IPS-18c (cell line): ENCODE measurements at regions not wholly inside any gene's neighbourhood (a gene's known extent, or its start where the extent isn't known, plus 50 kb on each side); places are given as distances from the start of the nearest gene placed in this dataset.
"Not testable (repeated sequence)": the region's sequence is repeated elsewhere in the genome, so short reads cannot be mapped to it uniquely, and the experiment has no call there.

Source experiments
- H3K4me3 ChIP-seq: 2 replicates; pipeline ENCODE4 v1.7.0; 2013; ENCODE audit warnings: low read depth, mild to moderate bottlenecking, low read length, moderate library complexity; ENCODE audit not compliant: insufficient read depth
- H3K9me3 ChIP-seq: one replicate; pipeline ENCODE4 v1.6.1; 2013; ENCODE audit warnings: mild to moderate bottlenecking, low read length, moderate library complexity; ENCODE audit not compliant: control insufficient read depth, insufficient read depth

DNA sequence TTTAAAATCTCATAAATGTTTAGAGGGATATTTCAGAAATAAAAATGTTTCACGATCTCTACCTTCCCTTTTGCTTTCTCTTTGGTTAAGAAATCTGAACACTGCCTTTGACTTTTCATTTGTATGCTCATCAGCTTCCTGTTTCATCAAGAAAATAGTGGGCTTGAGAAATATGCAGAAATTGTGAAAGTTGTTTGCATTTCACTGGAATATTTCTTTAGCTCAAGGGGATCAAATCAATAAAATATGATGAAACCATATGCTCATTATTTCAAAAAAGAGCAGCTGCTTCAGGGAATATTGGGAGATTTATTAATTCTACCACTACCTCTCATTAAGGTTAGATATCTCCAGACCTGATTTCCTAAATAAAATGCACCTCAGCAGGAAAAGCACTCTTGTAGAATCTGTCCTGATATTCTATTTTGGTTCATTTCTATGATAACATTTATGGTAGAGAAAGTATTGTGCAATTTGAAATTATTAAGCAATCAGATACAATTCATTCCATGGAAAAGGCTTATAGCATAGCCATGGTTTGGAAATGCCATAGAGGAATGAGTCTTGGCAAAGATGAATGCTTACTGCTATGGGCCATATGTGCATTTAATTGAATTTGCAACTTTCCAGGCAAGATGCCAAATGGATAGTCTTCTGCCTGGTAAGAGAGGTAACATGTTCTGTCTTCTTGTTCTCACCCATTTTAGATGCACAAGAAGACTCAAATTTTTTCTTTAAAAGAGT is 212.6 kb upstream of the SLC16A7 start:
- H3K4me3 ChIP-seq, result no peak overlapping the region

DNA sequence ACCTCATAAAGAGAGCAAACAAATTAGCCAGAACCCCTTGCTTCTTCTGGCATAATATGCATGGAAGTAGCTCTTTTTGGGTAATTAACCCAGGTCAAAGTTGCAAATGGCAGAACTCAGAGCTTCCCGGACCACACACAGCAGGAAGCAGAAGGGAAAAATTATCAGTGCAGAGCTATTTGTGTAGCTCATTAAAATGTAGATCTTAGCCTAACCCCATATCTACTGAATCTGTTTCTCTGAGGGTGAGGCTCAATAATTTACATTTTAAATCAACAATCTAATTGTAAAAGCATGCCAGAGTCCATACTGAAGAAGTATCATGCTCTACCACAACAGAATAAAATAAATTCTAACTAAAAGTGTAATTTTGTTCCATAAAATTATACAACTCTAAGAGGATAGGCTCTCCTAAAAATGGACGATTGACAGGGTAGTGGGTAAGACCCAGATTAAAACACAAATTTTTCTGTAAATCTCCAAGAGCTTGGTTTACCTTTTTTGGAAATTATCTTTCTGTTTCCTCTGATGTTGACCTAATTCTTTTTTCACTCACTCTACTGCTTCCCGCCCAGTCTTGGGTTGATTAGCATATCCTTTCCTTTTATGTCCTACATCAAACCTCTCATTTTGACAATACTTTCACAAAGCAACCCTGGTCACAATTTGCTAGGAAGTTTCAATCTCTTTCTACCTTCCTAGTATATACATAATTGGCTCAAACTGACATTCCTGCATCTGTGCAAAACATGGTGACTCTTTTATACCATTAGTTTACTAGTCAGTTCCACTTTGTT is 213.3 kb upstream of the SLC16A7 start:
- Histone ChIP-seq H3K9me3 (no peaks in the 10 kb centered on the region), H3K4me3 (no peak overlapping the region)

More for the DNA sequence above, 212.6 kb upstream of the SLC16A7 start:
- H3K9me3 ChIP-seq, result no peaks in the 10 kb centered on the region

DNA sequence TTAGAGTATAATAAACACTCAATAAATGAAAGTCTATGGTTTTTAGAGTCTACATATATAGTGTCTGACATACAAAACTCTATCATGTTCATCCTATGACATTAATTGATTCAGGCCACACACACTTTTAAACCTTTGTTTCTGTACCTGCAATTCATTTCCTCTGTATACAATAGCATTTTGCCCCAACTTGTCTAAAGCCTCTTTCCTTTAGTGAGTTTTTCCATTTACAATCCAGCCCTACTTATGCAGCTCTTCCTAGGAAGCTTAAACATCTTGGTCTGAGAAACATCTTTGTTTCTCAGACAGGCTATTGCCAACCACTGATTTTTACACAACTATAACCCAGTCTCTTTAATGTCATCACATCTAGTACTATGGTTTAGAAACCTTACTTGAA is 214.7 kb upstream of the SLC16A7 start:
- no peaks in the 10 kb centered on the region for H3K9me3 ChIP-seq
- no peak overlapping the region for H3K4me3 ChIP-seq

DNA sequence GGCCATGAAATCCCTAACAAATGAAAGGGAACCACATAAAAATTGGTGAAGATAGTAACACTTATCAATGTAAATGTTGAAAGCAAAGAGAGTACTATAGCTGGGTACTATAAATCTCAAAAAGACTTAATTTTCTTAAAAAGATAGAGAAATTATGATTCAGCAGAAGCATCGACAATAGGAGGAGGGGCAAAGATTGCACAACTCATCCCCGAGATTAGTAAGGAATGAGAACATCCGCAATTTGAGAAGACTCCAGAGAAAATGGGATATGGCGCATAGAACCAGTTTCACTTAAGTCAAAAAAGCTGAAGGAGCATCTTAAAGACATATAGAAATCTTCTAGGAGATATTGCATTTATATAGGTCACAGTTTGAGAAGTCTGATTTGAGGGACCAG is 220.2 kb upstream of the SLC16A7 start:
- Histone ChIP-seq H3K4me3 (no peak overlapping the region), H3K9me3 (no peaks in the 10 kb centered on the region)

DNA sequence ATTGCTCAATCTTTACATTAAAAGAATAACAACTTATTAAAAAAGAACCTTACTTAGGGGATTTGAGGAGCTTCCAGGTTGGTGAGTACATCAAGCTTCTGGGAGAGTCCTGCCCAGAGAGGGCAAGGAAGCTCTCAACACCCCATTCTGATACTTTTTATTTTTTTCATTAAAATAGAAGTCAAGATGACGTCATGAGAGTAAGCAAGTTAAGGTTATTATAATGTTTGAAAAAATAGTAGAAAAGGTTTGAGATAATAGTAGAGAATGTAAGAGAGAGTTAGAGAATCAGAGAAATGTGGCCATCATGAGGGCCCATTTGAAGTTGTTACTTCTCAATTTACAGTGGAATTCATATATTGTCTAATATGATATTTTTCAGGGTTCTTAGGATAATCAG is 221.0 kb upstream of the SLC16A7 start:
- H3K9me3 ChIP-seq, result no peaks in the 10 kb centered on the region
- no peak overlapping the region for H3K4me3 ChIP-seq

DNA sequence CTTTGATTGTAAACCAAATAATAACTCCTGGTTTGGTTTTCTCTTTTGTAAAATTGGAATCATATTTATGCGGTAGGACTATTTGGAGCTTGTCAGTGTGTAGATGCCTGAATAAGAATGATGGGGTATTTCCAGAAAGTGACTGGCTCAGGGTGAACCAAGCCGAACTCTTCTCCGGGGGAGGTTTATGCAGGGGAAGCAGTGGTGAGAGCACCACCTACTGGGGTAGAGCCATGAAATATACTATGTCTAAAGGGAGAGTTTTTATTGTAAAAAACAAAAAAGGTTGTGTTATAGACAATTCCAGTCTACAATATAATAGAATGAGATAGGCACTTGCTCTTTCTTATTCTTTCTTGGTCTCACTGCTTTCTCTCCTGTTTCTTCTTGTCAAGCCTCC is 222.9 kb upstream of the SLC16A7 start:
- H3K4me3 ChIP-seq, result no peak overlapping the region

DNA sequence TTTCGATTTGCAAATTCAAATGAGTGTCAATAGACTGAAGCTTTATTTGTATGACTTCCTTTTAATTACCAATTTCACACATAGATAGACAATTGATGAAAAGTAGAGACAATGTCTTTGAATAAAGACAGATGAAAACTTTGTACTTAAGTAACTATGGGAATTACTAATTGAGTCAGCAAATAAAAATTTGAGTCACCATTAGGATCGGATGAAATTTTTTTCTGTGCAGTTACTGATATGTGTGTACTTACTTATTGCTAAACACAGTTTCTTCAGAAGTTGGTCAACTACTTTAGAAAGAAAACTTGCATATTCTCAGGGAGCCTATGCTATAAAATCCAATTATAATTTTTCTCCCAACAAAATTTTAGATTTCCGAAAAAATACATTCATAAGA is 224.9 kb upstream of the SLC16A7 start:
- H3K4me3 ChIP-seq, result no peak overlapping the region
- H3K9me3 ChIP-seq, result no peaks in the 10 kb centered on the region

More for the DNA sequence above, 222.9 kb upstream of the SLC16A7 start:
- H3K9me3 ChIP-seq, result no peaks in the 10 kb centered on the region

DNA sequence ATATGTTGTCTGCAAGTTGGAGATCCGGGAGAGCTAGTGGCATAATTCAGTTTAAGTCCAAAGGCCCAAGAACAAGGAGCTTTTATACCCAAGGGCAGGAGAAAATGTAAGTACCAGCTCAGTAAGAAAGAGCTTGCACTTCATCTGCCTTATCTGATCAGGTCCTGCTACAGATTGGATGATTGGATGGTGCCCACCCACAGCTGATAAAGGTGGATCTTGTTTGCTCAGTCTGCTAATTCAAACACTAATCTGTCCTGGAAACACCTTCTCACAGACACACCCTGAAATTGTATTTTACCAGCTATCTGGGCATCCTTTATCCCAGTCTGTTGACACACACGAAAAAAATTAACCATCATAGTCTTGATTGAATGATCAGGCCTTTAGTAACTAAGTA is 230.7 kb upstream of the SLC16A7 start:
- H3K9me3 ChIP-seq, result no peaks in the 10 kb centered on the region

DNA sequence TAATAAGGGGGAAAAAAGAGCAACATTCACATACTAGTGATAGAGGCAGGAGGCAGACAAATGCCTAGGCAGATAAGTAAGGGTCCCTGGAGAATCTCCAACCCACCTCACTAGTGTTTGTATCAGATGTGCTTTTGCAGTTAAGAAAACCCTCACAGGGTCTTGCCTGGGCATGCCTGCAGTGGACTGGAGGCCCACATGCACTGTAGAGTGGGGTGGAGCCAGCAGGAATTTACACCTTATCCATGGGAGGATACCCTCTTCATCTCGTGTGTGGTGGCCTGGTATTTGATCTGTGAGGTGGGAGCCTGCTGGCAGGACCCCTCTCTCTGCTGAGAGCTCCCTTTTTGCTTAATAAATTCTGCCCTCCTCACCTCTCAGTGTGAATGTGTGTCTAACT is 238.0 kb upstream of the SLC16A7 start:
- Histone ChIP-seq H3K9me3 (no peaks in the 10 kb centered on the region), H3K4me3 (no peak overlapping the region)

More for the DNA sequence above, 230.7 kb upstream of the SLC16A7 start:
- H3K4me3 ChIP-seq, result no peak overlapping the region

DNA sequence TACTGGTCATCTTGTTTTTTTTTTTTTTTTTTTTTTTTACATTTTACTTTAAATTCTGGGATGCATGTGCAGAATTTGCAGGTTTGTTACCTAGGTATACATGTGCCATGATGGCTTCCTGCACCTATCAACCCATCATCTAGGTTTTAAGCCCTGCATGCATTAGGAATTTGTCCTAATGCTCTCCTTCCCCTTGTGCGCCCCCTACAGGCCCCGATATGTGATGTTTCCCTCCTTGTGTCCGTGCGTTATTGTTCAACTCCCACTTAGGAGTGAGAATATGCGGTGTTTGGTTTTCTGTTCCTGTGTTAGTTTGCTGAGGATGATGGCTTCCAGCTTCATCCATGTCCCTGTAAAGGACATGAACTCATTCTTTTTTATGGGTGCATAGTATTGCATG is 249.6 kb upstream of the SLC16A7 start:
- not testable (repeated sequence) for H3K4me3 ChIP-seq, H3K9me3 ChIP-seq

DNA sequence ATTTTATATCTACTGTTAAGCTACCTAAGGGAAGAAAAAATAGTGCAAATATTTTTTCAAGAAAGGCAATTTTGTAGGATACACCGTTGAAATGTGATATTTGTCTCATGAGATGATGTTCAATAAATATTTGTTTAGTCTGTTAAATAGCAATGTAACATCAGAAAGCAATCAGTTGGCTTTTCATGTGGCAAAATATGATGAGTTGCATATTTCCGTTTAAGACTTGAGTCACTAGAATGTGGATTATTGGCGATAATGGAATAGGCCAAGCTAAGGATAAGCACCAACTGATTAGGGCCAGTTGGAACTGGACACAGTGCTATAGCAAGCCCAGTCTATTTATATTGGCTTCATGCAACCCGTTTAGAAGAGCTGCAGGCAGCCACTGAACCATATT is 250.4 kb upstream of the SLC16A7 start:
- no peak overlapping the region for H3K4me3 ChIP-seq

DNA sequence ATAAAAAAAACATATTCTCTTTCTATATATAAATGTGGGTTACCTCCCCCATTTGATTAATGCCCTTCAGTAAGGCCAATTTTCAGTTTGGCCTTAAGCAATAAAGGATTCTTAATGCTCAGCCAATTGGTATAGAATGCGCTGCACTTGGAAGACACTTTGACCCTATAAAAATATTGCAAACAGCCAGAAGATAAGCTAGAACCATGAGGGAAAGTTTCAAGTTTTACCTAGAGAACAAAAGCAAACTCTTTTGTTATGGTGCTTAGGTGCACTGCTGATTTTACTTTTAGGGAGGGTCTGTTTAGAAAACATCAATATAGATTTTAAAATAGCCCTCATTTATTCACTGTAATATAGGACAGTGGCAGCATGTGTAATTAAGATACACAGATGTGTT is 251.6 kb upstream of the SLC16A7 start:
- Histone ChIP-seq H3K4me3 (no peak overlapping the region), H3K9me3 (no peaks in the 10 kb centered on the region)

More for the DNA sequence above, 250.4 kb upstream of the SLC16A7 start:
- no peaks in the 10 kb centered on the region for H3K9me3 ChIP-seq

DNA sequence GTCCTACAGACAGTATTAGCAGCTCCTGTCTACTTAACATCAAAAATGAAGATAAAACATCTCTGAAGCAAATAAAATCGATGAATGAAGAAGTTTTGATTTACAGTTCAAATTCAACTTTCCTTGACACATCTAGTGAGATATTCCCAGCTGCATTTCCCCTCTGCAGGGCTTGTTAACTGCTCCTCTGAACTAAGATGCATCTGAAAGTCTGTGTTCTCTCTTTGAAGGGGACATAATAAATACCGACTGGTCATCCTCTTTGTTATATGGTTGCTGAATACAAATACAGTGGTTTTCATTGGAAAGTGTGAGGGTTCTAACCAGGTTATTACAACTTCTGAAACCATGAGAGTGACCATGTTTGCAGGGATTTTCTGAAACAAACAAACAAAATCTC is 266.4 kb upstream of the SLC16A7 start:
- no peaks in the 10 kb centered on the region for H3K9me3 ChIP-seq
- H3K4me3 ChIP-seq, result no peak overlapping the region

DNA sequence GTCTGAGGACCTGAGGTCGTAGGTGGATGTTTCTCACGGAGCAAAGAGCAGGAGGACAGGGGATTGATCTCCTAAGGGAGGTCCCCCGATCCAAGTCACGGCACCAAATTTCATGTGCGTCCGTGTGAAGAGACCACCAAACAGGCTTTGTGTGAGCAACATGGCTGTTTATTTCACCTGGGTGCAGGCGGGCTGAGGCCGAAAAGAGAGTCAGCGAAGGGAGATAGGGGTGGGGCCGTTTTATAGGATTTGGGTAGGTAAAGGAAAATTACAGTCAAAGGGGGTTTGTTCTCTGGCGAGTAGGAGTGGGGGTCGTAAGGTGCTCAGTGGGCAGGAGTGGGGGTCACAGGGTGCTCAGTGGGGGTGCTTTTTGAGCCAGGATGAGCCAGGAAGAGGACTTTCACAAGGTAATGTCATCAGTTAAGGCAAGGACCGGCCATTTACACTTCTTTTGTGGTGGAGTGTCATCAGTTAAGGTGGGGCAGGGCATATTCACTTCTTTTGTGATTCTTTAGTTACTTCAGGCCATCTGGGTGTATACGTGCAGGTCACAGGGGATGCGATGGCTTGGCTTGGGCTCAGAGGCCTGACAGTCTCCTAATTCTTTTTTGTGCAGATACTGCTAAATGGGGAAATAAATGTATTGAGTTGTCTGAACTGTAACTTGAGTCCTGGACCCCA is 267.3 kb upstream of the SLC16A7 start:
- not testable (repeated sequence) for H3K4me3 ChIP-seq, H3K9me3 ChIP-seq

DNA sequence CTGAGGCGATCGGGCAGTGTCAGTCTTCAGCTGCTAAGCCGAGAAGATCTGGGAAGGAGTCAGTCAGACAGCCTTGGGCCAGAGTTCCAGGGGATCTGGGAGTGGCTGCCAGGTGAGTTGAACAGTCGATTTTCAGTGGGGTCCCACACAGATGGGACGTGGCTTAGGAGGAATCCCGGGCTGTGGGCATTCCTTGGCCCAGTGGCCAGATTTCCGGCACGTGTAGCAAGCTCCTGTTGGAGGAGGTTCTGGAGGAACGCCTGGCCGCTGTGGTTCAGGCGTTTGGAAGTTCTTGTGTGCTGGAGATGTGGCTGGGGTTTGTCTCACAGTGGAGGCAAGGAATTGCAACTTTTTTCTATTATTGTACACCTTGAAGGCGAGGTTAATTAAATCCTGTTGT is 269.4 kb upstream of the SLC16A7 start:
- peak overlapping the region; percentile 43; the same call in 1 of the 2 replicates for H3K4me3 ChIP-seq
- not testable (repeated sequence) for H3K9me3 ChIP-seq

DNA sequence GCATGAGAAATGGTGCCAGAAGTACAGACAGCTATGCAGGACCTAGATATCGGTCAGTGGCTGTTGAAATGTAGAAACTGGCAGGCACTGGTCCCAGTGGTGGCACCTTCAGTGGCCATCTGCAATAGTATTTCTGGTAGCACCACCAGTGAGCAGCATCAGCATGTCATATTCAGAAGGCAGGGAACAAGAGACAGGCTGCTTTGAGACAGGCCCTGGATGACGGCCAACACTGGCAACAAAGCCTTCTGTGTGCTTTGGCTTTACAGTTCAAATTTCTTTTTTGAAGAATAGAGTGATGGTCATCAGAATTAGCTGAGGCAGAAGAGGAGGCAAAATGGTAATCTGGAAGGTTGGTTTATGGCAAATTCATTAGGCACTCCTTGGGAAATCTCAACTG is 273.4 kb upstream of the SLC16A7 start:
- no peaks in the 10 kb centered on the region for H3K9me3 ChIP-seq
- no peak overlapping the region for H3K4me3 ChIP-seq

DNA sequence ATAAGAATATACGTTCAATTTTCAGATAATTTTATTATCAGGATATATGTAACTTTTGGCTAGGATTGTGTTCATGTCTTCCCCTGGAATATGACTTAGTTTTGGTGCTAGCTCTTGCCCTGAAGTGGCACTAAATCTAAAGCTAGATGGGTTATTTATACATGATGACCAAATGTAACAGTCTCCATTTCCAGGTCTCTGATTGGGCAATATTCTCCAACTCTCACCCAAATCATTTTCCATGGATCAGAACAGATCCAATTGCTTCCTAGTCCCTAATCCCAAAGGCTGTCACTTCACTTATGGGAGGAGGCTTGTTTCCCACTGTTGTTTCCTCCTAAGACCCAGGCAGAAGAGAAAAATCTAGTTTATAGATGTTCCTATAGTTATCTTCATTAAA is 274.6 kb upstream of the SLC16A7 start:
- H3K9me3 ChIP-seq, result no peaks in the 10 kb centered on the region
- H3K4me3 ChIP-seq, result no peak overlapping the region

DNA sequence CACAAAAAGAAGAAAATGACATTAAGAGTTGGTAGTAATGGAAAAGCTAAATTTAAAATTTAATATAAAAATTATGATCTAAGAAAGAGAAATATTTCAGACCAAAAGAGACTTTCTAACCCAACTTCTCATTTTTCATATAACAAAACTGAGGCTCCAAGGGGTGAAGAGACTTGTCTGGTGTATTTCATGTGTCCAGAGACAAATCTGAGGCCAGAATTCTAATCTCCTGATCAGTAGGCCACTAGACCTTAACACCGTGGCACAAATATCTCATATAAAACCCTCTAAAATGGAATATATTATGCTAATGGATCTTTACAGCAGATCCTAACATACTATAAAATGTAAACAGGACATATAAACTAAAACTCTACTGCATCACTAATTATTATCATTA is 275.7 kb upstream of the SLC16A7 start:
- H3K9me3 ChIP-seq, result no peaks in the 10 kb centered on the region
- H3K4me3 ChIP-seq, result no peak overlapping the region
